HFFc6 (cell line): ENCODE measurements at regions not wholly inside any gene's neighbourhood (a gene's known extent, or its start where the extent isn't known, plus 50 kb on each side); places are given as distances from the start of the nearest gene placed in this dataset.
"Not testable (repeated sequence)": the region's sequence is repeated elsewhere in the genome, so short reads cannot be mapped to it uniquely, and the experiment has no call there.

Source experiments
- DNase-seq: peaks from one replicate; pipeline ENCODE4 v3.0.0-alpha.2; 2018
- H3K27ac Mint-ChIP-seq: 2 replicates; pipeline ENCODE4 v1.8.0; 2020; ENCODE audit warnings: mild to moderate bottlenecking, mixed read lengths
- H3K27me3 Mint-ChIP-seq: 2 replicates; pipeline ENCODE4 v1.8.0; 2021; ENCODE audit warnings: mild to moderate bottlenecking, moderate library complexity, mixed read lengths; ENCODE audit not compliant: insufficient read depth
- H3K36me3 Mint-ChIP-seq: 2 replicates; pipeline ENCODE4 v1.8.0; 2021; ENCODE audit warnings: low read depth, mixed read lengths
- H3K4me1 Mint-ChIP-seq: 2 replicates; pipeline ENCODE4 v1.8.0; 2020; ENCODE audit warnings: low read depth, mixed read lengths
- H3K4me3 Mint-ChIP-seq: 2 replicates; pipeline ENCODE4 v1.8.0; 2020; ENCODE audit warnings: mild to moderate bottlenecking, moderate library complexity, mixed read lengths
- H3K9me3 Mint-ChIP-seq: 2 replicates; pipeline ENCODE4 v1.8.0; 2020; ENCODE audit warnings: mild to moderate bottlenecking, mixed read lengths
- CTCF ChIP-seq: fragments of 200-600 bp; sonication (generic); IDR thresholded peaks from 2 replicates; pipeline ENCODE4 v1.5.0; 2021; ENCODE audit warnings: antibody characterized with exemption, mild to moderate bottlenecking

DNA sequence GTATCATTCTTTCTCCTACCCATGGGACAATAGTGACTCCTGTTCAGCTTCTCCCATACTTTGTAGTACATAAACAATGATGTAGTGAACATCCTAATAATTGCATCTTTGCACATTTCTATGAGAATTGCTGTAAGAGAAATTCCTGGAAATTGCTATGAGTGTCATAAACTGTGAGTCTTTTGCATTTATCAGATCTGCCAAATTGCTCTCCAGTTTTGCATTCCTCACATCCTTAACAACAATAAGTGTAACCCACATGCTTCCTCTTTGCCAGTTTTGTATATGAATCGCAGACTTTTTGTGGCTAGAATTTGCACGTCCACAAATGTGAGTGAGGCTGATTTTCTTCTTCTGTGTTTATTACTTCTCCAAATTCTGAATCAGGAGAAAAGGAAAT lies 124.0 kb upstream of the TBX5 start:
- peaks cover 19% of the 10 kb centered on the region for H3K27me3 Mint-ChIP-seq
- H3K27ac Mint-ChIP-seq, result no peak overlapping the region
- no peak for DNase-seq
- no peak for TF ChIP-seq CTCF
- no peaks in the 10 kb centered on the region for H3K36me3 Mint-ChIP-seq
- no peaks in the 10 kb centered on the region for H3K9me3 Mint-ChIP-seq
- H3K4me1 Mint-ChIP-seq, result no peaks in the 10 kb centered on the region
- H3K4me3 Mint-ChIP-seq, result no peak overlapping the region

DNA sequence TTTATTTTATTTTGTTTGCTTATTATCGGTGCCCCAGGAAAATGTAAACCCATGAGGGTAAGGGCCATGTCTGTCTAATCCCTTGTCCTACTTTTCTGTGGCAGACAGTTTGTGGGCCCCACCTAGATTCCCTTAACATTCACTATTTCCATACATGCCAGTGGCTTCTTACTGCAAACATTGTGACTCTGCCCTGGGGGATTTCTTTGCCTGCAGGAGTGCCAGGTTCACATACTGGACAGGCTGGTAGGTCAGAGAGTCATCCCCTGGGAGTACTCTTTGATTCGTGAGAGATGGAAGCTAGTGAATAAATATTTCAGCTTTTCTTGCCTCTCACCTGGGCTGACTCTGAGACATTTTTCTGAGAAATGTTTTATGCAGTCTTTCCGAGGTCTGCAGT lies 122.8 kb upstream of the TBX5 start:
- no peak for TF ChIP-seq CTCF
- H3K27me3 Mint-ChIP-seq, result peaks cover 19% of the 10 kb centered on the region

DNA sequence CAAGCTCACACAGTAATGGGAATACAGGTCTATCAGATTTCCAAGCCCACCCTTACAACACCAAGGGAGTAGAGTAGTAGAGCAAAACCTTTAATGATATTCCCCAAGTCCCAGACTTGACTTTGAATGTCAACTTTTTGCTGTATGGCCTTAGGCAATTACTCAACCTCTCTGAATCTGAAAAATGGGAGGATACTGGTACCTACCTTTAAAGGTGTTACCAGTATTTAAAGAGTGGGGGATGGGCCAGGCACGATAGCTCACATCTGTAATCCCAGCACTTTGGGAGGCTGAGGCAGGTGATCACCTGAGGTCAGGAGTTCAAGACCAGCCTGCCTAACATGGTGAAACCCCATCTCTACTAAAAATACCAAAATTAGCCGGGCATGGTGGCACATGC lies 115.2 kb upstream of the TBX5 start:
- DNase-seq, H3K4me3 Mint-ChIP-seq, H3K27ac Mint-ChIP-seq, H3K4me1 Mint-ChIP-seq, H3K9me3 Mint-ChIP-seq, H3K36me3 Mint-ChIP-seq: not testable (repeated sequence)
- peaks cover 20% of the 10 kb centered on the region; the same call in 1 of the 2 replicates for H3K27me3 Mint-ChIP-seq

More for the DNA sequence above, 122.8 kb upstream of the TBX5 start:
- no peaks in the 10 kb centered on the region for H3K9me3 Mint-ChIP-seq
- no peaks in the 10 kb centered on the region for H3K36me3 Mint-ChIP-seq
- no peak for DNase-seq
- H3K4me3 Mint-ChIP-seq, result no peak overlapping the region
- H3K27ac Mint-ChIP-seq, result no peak overlapping the region
- no peaks in the 10 kb centered on the region for H3K4me1 Mint-ChIP-seq

GRCh38 chr12:114512351-114512750 lies 106.4 kb upstream of the TBX5 start:
- DNase-seq, result no peak
- no peak overlapping the region for H3K27ac Mint-ChIP-seq
- H3K9me3 Mint-ChIP-seq, result no peaks in the 10 kb centered on the region
- TF ChIP-seq CTCF, result no peak
- no peaks in the 10 kb centered on the region for H3K36me3 Mint-ChIP-seq
- peaks cover 12% of the 10 kb centered on the region; the same call in 1 of the 2 replicates for H3K27me3 Mint-ChIP-seq
- no peaks in the 10 kb centered on the region for H3K4me1 Mint-ChIP-seq
- H3K4me3 Mint-ChIP-seq, result no peak overlapping the region

- peaks cover 8% of the 10 kb centered on the region for H3K4me1 Mint-ChIP-seq
- no peaks in the 10 kb centered on the region for H3K36me3 Mint-ChIP-seq
- DNase-seq, result peak; percentile 79
- TF ChIP-seq CTCF, result peak; percentile 95
- no peak overlapping the region for H3K4me3 Mint-ChIP-seq
- H3K9me3 Mint-ChIP-seq, result no peaks in the 10 kb centered on the region
- H3K27ac Mint-ChIP-seq, result no peak overlapping the region
- peaks cover 13% of the 10 kb centered on the region for H3K27me3 Mint-ChIP-seq
Measured at GRCh38 chr12:114508529-114509129, 102.7 kb upstream of the TBX5 start.

DNA sequence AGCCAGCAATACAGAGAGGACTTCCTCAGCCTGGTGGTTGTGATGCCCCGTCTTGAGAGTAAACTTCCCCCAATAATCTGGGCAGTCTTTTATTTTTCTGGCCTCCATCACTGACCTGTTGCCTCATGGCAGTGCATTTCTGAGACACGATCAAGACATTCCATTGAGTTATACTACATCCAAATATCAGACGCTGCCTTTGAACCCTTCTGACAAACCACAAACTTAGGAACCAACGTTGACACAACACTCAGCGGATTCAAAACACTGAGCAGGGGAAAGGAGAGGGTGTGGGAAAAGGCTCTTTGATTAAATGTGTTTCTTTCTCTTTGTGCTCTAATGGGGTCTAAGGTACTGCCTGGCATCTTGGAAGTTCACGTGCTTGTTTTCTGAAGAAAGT lies 100.7 kb upstream of the TBX5 start:
- Mint-ChIP-seq H3K27ac (no peak overlapping the region), H3K4me3 (no peak overlapping the region), H3K27me3 (peaks cover 24% of the 10 kb centered on the region), H3K36me3 (no peaks in the 10 kb centered on the region), H3K4me1 (peaks cover 8% of the 10 kb centered on the region), H3K9me3 (no peaks in the 10 kb centered on the region)
- no peak for TF ChIP-seq CTCF
- DNase-seq, result no peak
